Gastrocnemius medialis (tissue), 4 donors: ENCODE measurements at regions not wholly inside any gene's neighbourhood (a gene's known extent, or its start where the extent isn't known, plus 50 kb on each side); places are given as distances from the start of the nearest gene placed in this dataset.
"Not testable (repeated sequence)": the region's sequence is repeated elsewhere in the genome, so short reads cannot be mapped to it uniquely, and the experiment has no call there.

Experiments
- ATAC-seq, 2 donors: fragments of 150-250 bp; one replicate each; pipeline ENCODE4 v1.9.1; 2016
- DNase-seq, 2 donors: peaks; one replicate each; pipeline ENCODE4 v3.0.0-alpha.2; 2019
- H3K27ac ChIP-seq, 4 donors: fragments of 200-600 bp; sonication (generic); 1 replicate in 1 of 4; 2 replicates in 3 of 4; pipeline ENCODE4 v1.5.1; 2016 to 2018; ENCODE audit warnings: mild to moderate bottlenecking in 2 of 4, moderate library complexity in 1 of 4
- H3K27me3 ChIP-seq, 3 donors: fragments of 200-600 bp; sonication (generic) in 2 of 3; 1 replicate in 1 of 3; 2 replicates in 2 of 3; pipeline versions ENCODE4 v1.5.1 to v1.6.0; 2016 to 2019; ENCODE audit warnings: mild to moderate bottlenecking in 1 of 3, moderate library complexity in 1 of 3
- H3K36me3 ChIP-seq, 2 donors: fragments of 200-600 bp; sonication (generic) in 1 of 2; one replicate each; pipeline ENCODE4 v1.5.1; 2017 to 2018
- H3K4me1 ChIP-seq, 2 donors: fragments of 200-600 bp; sonication (generic) in 1 of 2; one replicate each; pipeline ENCODE4 v1.5.1; 2016 to 2017; ENCODE audit warnings: mild to moderate bottlenecking in 2 of 2
- H3K4me3 ChIP-seq, 4 donors: fragments of 200-600 bp; sonication (generic) in 3 of 4; 1 replicate in 1 of 4; 2 replicates in 3 of 4; pipeline ENCODE4 v1.5.1; 2016 to 2019; ENCODE audit warnings: mild to moderate bottlenecking in 2 of 4
- H3K9me3 ChIP-seq, 3 donors: fragments of 200-600 bp; sonication (generic) in 2 of 3; 1 replicate in 1 of 3; 2 replicates in 2 of 3; pipeline ENCODE4 v1.5.1; 2016 to 2019
- in situ Hi-C, 4 donors: fragments of 200-750 bp; cut with MboI; loops; one replicate each; pipeline versions ENCODE4 v1.15.0 to v1.8.0; 2017; ENCODE audit warnings: low sequenced_read_pairs in 4 of 4
- intact Hi-C: fragments of 100-400 bp; cut with DNase I; formaldehyde crosslinking; loops from one replicate; pipeline ENCODE4 v1.15.1; 2023; ENCODE audit warnings: low total_unique reads

GRCh38 chr4:49117951-49118350 is 131.9 kb downstream of the CWH43 start:
- H3K4me3 ChIP-seq, in situ Hi-C loops, H3K27me3 ChIP-seq, intact Hi-C loops, DNase-seq, H3K27ac ChIP-seq, H3K9me3 ChIP-seq, H3K36me3 ChIP-seq, H3K4me1 ChIP-seq, ATAC-seq: not testable (repeated sequence)

GRCh38 chr4:49118379-49119212 is 132.5 kb downstream of the CWH43 start:
- H3K36me3 ChIP-seq, H3K27me3 ChIP-seq, H3K27ac ChIP-seq, intact Hi-C loops, H3K9me3 ChIP-seq, in situ Hi-C loops, H3K4me3 ChIP-seq, H3K4me1 ChIP-seq, DNase-seq: not testable (repeated sequence)
- peak; percentile 50 to 67 for ATAC-seq

GRCh38 chr4:49119345-49119744 is 133.3 kb downstream of the CWH43 start:
- H3K27me3 ChIP-seq, H3K36me3 ChIP-seq, H3K4me3 ChIP-seq, H3K4me1 ChIP-seq, H3K9me3 ChIP-seq, intact Hi-C loops, in situ Hi-C loops, DNase-seq, H3K27ac ChIP-seq: not testable (repeated sequence)
- ATAC-seq: peak; percentile 18 to 29

- in situ Hi-C loops, H3K9me3 ChIP-seq, intact Hi-C loops, H3K4me1 ChIP-seq, DNase-seq, H3K27ac ChIP-seq, H3K36me3 ChIP-seq, H3K27me3 ChIP-seq, H3K4me3 ChIP-seq: not testable (repeated sequence)
- peak; percentile 12 to 14 for ATAC-seq
These were observed 134.1 kb downstream of the CWH43 start for GRCh38 chr4:49120042-49120779.

- H3K4me1 ChIP-seq, intact Hi-C loops, in situ Hi-C loops, H3K27ac ChIP-seq, H3K27me3 ChIP-seq, H3K4me3 ChIP-seq, DNase-seq, H3K9me3 ChIP-seq, H3K36me3 ChIP-seq: not testable (repeated sequence)
- ATAC-seq: peak; percentile 76 to 77
These were observed 134.7 kb downstream of the CWH43 start for GRCh38 chr4:49120804-49121203.

- H3K9me3 ChIP-seq, in situ Hi-C loops, H3K4me1 ChIP-seq, H3K4me3 ChIP-seq, DNase-seq, H3K27me3 ChIP-seq, H3K27ac ChIP-seq, ATAC-seq, intact Hi-C loops, H3K36me3 ChIP-seq: not testable (repeated sequence)
These were observed 140.4 kb downstream of the CWH43 start for GRCh38 chr4:49126443-49126842.

GRCh38 chr4:49126858-49127257 is 140.8 kb downstream of the CWH43 start:
- H3K27ac ChIP-seq, in situ Hi-C loops, H3K4me1 ChIP-seq, H3K9me3 ChIP-seq, H3K4me3 ChIP-seq, H3K36me3 ChIP-seq, intact Hi-C loops, H3K27me3 ChIP-seq, DNase-seq: not testable (repeated sequence)
- ATAC-seq: peak in 1 of 2 donors; percentile 48

- in situ Hi-C loops, H3K4me3 ChIP-seq, intact Hi-C loops, H3K27me3 ChIP-seq, H3K27ac ChIP-seq, H3K9me3 ChIP-seq, H3K4me1 ChIP-seq, DNase-seq, H3K36me3 ChIP-seq, ATAC-seq: not testable (repeated sequence)
These were observed 143.3 kb downstream of the CWH43 start for GRCh38 chr4:49129385-49129784.

GRCh38 chr4:49129870-49130269 is 143.8 kb downstream of the CWH43 start:
- H3K27me3 ChIP-seq, in situ Hi-C loops, intact Hi-C loops: not testable (repeated sequence)

GRCh38 chr4:49130724-49131123 is 144.6 kb downstream of the CWH43 start:
- H3K27ac ChIP-seq, in situ Hi-C loops, H3K4me1 ChIP-seq, H3K27me3 ChIP-seq, H3K4me3 ChIP-seq, ATAC-seq, H3K36me3 ChIP-seq, DNase-seq, H3K9me3 ChIP-seq, intact Hi-C loops: not testable (repeated sequence)

More at GRCh38 chr4:49129870-49130269, 143.8 kb downstream of the CWH43 start:
- not testable (repeated sequence) for H3K9me3 ChIP-seq, H3K4me3 ChIP-seq, DNase-seq, H3K27ac ChIP-seq, H3K4me1 ChIP-seq, H3K36me3 ChIP-seq
- peak; percentile 21 to 60 for ATAC-seq

- H3K27ac ChIP-seq, H3K4me1 ChIP-seq, intact Hi-C loops, in situ Hi-C loops, H3K9me3 ChIP-seq, H3K4me3 ChIP-seq, H3K36me3 ChIP-seq, H3K27me3 ChIP-seq, DNase-seq: not testable (repeated sequence)
- peak; percentile 74 to 82 for ATAC-seq
These were observed 151.0 kb downstream of the CWH43 start for GRCh38 chr4:49137043-49137442.

GRCh38 chr4:49137961-49138360 is 151.9 kb downstream of the CWH43 start:
- in situ Hi-C loops, ATAC-seq, intact Hi-C loops, H3K4me1 ChIP-seq, H3K36me3 ChIP-seq, H3K27ac ChIP-seq, DNase-seq, H3K9me3 ChIP-seq, H3K4me3 ChIP-seq, H3K27me3 ChIP-seq: not testable (repeated sequence)
